NCI-H226 (cell line): ENCODE measurements at regions not wholly inside any gene's neighbourhood (a gene's known extent, or its start where the extent isn't known, plus 50 kb on each side); places are given as distances from the start of the nearest gene placed in this dataset.

Experiments used
- DNase-seq: peaks from one replicate; pipeline ENCODE4 v3.0.0-alpha.2; 2015

GRCh38 chr2:122856696-122857095, 1101.2 kb downstream of the TSN start:
- no peak for DNase-seq

- DNase-seq = no peak
These were observed 1102.7 kb downstream of the TSN start for GRCh38 chr2:122858075-122858702.

DNA sequence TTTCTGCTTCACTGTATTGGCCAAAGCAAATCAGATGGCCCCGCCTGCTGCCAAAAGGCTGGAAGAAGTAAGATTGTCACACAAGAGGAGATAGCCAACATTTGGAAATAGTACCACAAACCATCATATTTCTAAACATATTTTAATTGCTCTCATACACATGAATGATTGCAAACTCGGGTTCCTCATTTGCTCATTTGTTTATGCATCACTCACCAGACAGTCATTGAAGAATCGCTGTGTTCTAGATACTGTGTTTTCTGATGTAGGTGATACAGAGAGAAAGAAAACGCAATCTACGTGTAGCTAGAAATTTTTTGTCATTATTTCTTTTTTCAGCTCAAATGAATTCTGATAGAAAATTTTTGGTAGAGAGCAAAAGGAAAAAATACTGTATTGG, 1103.4 kb downstream of the TSN start:
- DNase-seq = no peak

GRCh38 chr2:122859260-122859659, 1103.8 kb downstream of the TSN start:
- no peak for DNase-seq

DNA sequence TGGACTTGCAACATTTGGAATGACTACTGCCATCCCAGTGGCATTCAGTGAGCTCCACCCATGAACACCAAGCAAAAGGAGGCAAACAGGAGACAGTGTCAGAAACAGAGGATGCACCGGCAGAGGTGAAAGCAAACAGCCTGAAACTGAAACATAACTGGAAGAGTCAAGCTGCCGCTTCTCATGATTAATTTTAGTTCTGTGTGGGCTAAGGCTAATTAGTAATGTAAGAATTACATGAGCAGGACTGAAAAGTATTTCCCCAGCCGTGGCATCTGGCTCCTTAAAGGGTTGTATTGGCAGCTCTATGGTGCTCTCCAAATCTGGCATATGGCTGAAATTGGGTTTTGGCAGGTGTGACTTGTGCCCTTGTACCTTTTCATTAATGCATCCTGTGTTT, 1108.1 kb downstream of the TSN start:
- DNase-seq = no peak

- DNase-seq = no peak
These were observed 1109.3 kb downstream of the TSN start for GRCh38 chr2:122864728-122865127.

DNA sequence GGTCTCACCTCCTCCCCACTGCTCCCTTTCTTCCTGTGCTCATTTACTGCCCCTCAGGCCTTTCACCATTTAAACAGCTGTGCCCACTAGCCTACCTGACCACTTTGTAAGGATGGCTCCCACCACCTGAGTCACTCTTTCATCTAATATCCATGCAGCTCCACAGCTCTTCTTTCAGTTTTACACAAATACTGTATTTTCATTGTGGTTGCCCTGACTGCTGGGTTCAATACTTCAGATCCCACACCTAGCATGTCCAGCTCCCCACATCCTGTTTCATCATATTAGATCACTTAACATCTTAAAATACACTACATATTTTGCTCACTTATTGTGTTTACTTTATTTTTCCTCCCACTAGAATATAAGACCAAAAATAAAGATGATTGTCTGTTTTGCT, 1110.6 kb downstream of the TSN start:
- DNase-seq = no peak

DNA sequence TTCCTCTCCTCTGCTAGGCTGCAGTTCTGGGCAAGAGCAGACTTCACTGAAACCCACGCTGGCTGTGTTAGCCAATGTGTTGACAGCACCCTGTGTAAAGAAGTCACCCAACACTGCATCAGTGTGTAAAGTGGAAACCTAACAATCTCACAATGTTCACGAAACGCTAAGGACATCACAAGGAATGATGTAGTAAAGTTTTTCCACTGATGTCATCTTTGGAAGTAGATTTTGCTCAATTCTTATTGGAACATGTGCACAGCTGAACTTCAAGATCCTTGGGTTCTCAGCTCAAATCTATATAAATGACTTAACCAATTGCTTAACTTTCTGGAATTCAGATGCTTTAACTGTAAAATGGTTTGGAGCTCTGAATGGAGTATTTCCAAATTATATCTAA, 1112.5 kb downstream of the TSN start:
- no peak for DNase-seq

DNA sequence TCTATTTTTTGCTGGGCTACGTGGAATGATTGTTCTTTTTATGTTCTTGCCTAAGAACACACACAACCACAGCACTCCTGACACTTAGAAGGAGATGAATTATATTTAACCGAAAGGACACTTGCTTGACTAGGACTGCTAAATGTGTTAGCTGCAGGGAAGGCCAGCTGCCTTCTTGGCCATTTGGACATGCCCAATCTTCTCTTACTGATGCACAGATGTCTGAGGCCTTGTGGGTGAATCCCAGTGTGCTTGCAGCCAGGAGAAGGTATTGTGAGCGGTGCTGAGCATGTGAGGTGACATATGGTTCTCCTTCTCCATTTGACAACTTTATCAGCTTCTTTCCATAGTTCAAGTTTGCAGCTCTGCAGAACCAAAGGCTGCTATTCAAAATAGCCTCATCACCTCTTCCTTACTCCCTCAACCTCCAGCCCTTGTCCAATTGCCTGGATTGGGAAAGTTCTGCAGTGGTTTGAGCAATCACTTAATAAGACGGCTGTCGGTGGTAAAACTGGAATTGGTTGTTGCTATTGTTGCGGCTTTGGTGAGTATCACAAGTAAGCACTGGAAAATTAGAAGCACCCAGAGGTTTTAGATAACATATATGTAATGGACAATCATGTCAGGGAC, 1113.3 kb downstream of the TSN start:
- no peak for DNase-seq

- DNase-seq = no peak
These were observed 1118.5 kb downstream of the TSN start for GRCh38 chr2:122873951-122874350.

DNA sequence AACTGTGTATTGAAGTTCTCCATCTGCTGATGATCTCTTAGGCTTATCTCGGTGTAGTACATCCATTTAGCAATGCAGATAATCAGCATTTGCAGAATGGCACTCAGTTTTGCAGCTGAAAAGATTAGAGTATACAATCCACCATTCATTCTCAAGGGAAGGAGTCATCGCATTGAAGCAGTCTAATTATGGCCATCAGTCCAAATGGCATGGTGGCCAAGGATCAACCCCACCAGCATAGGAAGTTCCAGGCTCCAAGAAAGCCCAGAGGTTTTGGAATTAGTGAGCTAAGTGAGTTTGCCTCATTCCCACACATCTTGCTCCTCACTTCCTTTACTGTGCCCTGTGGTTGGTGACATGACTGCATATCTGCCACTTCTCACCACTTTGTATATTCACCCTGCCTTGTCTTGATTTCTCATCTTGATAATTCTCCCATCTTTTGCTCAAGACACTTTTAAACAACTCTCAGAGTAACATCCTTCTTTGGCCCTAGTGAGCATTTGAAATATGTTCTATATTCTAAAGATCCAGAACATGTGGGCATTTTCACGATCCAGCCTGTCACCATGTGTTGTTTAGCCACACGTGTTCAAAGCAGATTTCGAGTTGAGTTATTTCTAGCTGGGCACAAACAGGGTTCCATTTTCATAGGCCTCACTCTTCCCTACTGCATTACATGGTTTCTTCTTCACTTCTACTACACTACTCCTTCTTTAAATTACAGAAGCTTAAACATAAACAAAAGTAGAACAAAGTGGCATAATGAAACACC, 1119.8 kb downstream of the TSN start:
- no peak for DNase-seq

- no peak for DNase-seq
These were observed 1128.4 kb downstream of the TSN start for GRCh38 chr2:122883849-122884248.

GRCh38 chr2:122884889-122885288, 1129.4 kb downstream of the TSN start:
- no peak for DNase-seq

DNA sequence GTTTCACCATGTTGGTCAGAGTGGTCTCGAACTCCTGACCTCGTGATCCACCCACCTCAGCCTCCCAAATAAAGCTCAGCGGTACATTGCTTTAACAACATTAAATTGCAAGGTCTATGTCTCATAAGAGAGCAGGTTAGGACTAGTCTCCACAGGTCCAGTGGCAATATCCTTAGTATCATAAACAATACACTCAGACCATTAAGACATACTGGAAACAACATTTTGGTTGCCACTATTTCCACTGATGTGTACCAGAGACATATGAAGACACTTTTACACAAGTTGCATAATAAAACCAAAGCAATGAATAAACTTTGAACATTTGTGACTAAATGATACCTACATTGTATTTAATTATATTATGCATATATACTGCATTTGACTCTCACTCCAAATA, 1130.0 kb downstream of the TSN start:
- DNase-seq = no peak

- DNase-seq = no peak
These were observed 1131.2 kb downstream of the TSN start for GRCh38 chr2:122886479-122887145.

GRCh38 chr2:122899614-122900013, 1125.5 kb upstream of the CNTNAP5 start:
- DNase-seq = no peak

GRCh38 chr2:122905431-122905830, 1119.7 kb upstream of the CNTNAP5 start:
- no peak for DNase-seq

DNA sequence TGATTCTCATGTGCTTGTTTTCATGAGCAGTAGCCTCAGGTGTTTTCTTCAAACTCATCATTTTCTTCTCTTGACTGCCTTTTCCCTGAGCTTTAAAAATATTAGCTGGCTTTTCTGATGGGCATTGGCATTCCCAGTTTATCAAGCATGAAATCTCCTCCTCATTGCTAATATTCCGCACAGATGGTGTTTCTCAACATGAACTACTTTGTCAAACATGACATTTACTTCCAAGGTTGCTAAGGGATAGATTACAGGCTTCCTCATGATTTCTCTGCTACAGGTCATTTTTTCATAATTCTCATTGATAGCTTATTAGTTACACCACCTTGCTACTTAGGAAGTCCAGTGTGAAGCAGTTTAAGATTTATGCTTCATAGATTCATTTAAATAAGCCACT, 1116.9 kb upstream of the CNTNAP5 start:
- DNase-seq = no peak

DNA sequence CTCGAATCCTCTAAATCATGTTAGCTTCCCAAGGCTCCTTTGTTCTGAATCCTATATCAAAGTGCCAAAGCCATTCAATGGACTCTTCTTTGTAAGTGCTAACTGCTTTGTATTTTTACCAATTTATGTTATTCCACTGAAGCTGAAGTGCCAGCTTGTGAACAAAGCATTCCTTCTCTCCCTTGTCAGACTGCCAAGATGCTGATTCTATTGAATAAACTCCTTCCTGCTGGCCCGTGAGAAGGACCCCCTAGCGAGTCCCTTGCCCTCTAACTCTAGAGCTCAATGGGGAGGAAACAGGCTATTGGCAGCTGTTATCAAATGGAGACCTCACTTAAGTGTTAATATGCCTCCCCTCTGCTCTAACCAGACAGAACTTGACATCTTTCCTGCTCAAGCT, 1097.9 kb upstream of the CNTNAP5 start:
- DNase-seq = no peak

DNA sequence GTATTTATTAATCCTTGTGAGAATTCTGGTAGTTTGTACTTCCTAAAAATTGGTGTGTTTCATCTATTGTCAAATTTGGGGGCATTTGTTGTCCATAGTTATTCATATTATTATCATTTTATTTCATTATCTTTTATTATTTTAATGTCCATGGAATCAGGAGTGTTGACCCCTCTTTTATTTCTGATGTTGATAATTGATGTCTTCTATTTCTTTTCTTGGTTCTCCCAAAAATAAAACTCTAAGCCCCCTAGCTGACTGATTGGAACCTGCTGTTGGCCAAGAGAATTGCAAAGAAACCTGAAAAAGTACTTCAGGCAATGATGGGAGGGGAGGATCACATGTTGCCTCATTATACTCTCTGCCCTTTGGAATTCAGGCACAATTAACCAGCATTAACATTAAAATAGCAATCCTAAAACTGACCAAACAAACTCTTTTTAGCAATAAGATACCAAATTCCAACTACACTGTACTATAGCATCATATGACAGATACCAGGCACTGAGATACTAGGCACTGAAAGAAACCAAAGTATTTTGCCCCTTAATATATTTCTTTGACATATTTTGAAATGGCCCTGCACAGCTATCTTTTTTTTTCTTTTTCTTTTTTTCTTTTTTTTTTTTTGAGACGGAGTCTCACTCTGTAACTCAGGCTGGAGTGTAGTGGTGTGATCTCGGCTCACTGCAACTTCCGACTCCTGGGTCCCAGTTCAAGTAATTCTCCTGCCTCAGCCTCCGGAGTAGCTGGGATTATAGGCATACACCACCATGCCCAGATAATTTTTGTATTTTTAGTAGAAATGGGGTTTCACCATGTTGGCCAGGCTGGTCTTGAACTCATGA, 1097.2 kb upstream of the CNTNAP5 start:
- DNase-seq = no peak

DNA sequence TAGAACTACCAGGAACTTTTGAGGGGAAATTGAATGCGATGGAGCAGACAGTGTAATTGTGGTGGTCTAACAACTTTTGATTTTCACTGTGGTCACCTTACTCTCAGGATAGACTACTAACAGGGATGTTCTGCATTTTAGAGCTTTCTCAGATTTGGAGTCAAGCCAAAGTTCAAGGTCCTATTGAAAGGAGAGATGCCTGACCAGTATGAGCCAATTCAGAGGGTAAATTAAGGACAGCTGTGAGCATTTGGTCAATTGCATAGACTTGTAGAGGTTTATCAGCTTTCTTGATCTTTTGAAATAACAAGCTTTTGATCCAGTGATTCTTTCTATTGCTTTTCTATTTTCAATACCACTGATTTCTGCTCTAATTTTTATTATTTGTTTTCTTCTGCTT, 1095.7 kb upstream of the CNTNAP5 start:
- DNase-seq = no peak

DNA sequence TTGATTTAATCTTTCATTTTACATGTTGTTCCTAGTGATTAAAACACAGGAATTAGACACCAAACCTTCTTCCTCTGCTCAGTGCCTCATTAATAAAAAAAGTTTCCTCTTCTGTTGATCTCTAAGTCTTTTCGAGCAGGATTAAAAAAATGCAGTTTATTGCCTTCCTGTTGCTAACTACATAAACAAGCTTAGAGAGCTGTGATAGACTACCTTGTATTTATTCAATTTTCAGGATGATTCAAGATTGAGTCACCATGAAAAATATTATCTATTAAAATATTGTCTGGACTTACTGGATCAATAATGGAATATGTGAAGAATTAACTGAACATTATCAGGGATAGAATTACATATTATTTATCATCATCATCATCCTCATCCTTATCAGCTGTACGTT, 1089.6 kb upstream of the CNTNAP5 start:
- no peak for DNase-seq

DNA sequence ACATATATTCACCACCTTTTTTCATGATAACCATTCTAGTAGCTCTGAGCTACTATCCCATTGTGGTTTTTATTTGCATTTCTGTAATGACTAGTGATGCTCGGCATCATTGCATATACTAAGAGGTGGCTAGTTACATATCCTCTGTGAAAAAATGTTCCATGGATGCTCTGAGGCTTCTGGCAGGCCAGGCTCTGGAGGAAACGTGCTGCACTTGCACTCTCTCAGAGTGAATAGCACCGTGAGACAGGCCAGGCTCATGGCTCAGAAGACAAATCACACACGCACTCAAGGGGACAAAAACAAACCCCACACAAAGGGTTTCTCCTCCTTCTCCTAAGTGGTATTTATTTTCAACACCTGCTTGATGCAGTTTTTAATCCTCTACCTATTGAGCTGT, 1085.3 kb upstream of the CNTNAP5 start:
- no peak for DNase-seq
